Right lobe of liver (tissue), 4 donors: ENCODE measurements at regions not wholly inside any gene's neighbourhood (a gene's known extent, or its start where the extent isn't known, plus 50 kb on each side); places are given as distances from the start of the nearest gene placed in this dataset.

ENCODE experiments used
- CTCF ChIP-seq, 4 donors: fragments of 200-600 bp in 3 of 4; fragments of 450-650 bp in 1 of 4; IDR thresholded peaks; one replicate each; pipeline versions ENCODE4 v1.5.1 to v1.8.0; 2016 to 2022; ENCODE audit warnings: antibody characterized with exemption in 4 of 4, mild to moderate bottlenecking in 2 of 4
- POLR2A ChIP-seq: fragments of 450-650 bp; IDR thresholded peaks from one replicate; pipeline ENCODE4 v1.6.1; 2017; ENCODE audit warnings: antibody characterized with exemption, mild to moderate bottlenecking
- donor health status: DM: no; HTN: no; CAD: no.
- donor health status: DM: no; HTN: no; CAD: no.
- donor health status: DM: no; HTN: yes; CAD: no.

DNA sequence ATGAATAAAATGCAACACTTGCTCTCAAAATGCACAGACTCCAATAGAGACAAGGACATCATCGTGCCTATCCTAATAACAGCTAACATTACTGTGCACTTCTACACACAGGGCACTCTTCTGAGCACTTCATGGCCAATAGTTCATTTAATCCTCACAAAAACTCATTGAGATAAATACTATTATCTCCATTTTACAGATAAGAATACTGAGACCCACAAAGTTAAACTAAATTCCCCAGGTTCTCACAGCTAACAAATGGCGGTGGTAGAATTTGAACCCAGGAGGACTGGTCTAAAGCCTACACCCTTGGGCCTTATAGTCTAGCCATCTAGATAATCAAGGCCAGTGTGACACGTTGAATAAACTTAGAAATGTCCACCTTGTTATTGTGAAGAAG lies 328.6 kb downstream of the RRAGC start:
- TF ChIP-seq CTCF (IDR thresholded peaks at IDR 0.05): no peak
- TF ChIP-seq POLR2A: no peak
